Activated T-cell treated with anti-CD3 and anti-CD28 coated beads for 1 hour (primary cell): ENCODE measurements at regions not wholly inside any gene's neighbourhood (a gene's known extent, or its start where the extent isn't known, plus 50 kb on each side); places are given as distances from the start of the nearest gene placed in this dataset.

Source experiments
- DNase-seq: peaks from one replicate; pipeline ENCODE4 v3.0.0-alpha.2; 2020; ENCODE audit warnings: low read depth

- no peak for DNase-seq
These were observed 369.6 kb downstream of the KCTD12 start for GRCh38 chr13:76516586-76516985.

DNA sequence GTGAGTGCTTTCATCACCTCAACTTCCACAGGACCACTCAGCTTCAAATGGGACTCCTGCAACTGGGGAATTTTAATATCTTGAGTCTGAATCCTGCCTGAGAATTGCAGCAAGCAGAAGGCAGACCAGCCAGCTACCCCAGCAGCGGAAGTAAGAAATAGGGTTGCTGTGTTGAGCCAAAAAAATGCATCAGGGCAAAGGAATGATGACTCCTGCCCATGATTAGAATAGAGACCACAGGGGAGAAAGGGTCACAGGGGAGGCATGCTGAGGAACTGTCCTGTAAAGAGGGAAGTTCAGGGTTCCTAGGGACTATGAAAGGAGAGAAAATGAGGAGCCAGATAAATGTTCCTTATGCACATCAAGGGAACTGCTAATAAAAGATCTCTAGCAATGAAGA lies 370.2 kb downstream of the KCTD12 start:
- DNase-seq = no peak

GRCh38 chr13:76512721-76513145 lies 373.5 kb downstream of the KCTD12 start:
- DNase-seq = no peak

GRCh38 chr13:76505437-76505836 lies 380.8 kb downstream of the KCTD12 start:
- no peak for DNase-seq

DNA sequence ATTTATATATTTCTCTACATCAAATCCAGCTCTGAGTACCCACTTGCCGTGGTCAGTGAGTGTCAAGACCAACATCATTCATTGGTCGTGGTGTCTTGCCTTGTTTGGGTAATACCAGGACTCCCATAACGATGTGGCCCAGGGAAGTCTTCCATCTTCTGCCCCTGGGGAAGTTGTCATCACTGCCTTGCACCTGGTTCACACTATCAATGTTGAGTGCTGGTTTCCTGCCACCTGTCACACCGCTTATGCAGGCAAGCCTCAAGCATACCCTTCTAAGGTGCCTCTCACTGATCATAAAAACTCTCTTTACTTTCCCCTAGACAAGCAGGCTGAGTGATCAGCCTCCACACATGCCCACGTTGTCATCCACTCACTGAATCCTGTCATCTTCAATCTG lies 382.4 kb downstream of the KCTD12 start:
- DNase-seq = no peak

- DNase-seq = no peak
These were observed 382.9 kb downstream of the KCTD12 start for GRCh38 chr13:76503291-76503690.

- no peak for DNase-seq
These were observed 385.3 kb downstream of the KCTD12 start for GRCh38 chr13:76500894-76501293.

DNA sequence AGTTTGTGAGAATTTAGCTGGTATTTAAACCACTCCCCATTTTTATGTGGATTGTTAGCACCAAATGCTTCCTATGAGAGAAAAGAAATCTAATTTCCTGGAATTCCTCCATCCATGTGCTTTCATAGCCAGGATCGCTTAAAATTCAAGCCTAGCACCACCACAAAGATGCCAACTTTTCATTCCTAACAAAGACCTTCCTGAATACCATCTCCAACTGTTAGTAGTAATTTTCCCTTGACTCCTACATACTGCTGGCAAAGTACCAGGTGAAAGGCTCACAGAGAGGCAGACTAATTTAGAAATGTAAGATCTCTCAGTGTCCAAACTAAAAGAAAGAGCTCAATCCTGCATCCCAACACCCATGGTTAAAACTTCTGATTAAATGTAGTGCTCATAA lies 386.3 kb downstream of the KCTD12 start:
- no peak for DNase-seq

DNA sequence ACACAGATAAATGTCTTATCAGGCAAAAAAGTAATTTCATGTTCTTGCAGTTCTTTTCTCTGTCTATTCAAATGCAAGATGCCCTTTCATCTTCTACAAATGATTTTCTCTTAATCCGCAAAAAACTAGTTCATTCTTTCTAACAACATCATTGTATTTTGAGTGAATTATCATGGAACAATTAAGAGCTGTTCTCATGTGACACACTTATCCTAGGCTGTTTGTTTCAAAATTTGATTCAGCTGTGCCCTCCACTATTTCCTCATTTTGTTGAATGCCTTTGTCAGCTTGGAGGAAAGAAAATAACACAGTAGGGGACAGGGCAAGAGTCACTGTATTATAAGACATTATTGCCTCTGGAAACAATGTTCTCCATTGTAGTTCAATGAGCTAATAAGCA lies 396.9 kb downstream of the KCTD12 start:
- no peak for DNase-seq

DNA sequence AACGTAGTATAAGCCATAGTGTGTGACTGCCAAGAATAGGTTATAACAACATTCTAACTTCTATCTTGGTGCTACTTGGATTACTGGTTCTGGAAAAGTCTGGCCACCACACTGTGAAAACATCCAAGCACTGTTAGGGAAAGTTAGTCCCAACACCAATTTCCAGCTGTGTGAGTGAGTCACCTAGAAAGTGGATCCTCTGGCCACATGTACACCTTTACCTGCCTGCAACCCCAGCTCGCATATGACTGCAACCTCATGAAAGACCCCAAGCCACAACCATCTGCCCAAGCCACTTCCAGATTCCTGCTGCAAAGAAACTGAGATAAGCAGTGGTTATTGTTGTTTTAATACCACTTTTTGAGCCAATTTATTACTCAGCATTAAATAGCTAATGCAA lies 404.5 kb downstream of the KCTD12 start:
- DNase-seq = no peak

GRCh38 chr13:76474966-76475365 lies 411.2 kb downstream of the KCTD12 start:
- no peak for DNase-seq

- no peak for DNase-seq
These were observed 411.8 kb downstream of the KCTD12 start for GRCh38 chr13:76474356-76474755.

GRCh38 chr13:76473552-76474134 lies 412.6 kb downstream of the KCTD12 start:
- DNase-seq = peak; percentile 58

DNA sequence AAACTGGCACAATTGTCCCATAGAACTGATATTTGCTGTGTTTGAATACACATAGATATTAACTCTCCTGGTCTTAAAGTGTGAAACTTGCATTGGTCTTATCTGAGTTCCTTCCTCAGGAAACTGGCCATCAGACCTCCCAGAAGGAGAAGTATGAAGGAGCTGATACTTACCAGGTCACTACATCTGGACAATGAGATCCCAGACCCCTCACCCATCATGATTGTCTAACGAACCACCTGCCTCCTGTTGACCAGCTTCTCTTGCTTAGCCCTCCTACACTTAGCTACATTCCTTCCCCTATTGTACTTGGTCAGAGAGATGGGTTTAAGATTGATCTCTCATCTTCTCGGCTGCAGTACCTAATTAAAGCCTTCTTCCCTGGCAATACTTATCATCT lies 413.3 kb downstream of the KCTD12 start:
- DNase-seq = no peak

DNA sequence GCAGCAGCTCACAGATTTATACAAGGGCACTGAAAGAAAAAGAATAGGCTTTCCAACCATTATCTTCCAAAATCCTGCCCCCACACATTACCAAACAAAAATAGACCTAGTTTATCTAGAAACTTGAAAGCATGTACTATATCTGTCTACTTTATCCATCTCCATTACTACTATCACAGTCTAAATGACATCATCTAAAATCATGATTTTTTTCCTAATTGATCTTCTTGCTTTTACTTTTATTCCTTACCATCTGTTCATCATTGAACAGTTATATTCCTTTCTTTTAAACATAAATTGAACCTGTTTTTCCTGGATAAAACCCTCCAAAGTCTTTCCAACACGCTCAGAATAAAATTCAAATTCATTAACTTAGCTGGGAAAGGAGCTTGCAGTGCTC lies 414.7 kb downstream of the KCTD12 start:
- no peak for DNase-seq

GRCh38 chr13:76470991-76471390 lies 415.2 kb downstream of the KCTD12 start:
- DNase-seq = no peak

DNA sequence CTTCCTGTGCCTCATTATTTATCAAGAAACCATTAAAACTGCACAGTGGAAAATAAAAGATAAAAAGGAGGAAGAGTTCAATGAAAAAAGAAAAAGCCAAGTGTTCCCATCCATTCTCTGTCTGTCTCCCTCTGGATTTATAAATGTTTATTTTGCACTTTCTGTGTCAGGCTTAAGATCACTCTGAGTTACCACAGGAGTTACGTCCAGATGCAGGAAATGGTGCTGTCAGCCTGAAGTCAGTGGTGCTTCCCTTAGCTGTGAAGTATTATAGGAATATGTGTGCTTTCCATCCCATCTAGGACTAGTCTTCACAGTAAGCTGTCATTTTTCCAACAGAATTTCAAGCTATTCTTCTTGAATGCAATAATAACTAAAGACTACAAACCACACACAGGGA lies 420.2 kb downstream of the KCTD12 start:
- no peak for DNase-seq

- DNase-seq = no peak
These were observed 422.9 kb downstream of the KCTD12 start for GRCh38 chr13:76463314-76463713.

GRCh38 chr13:76461999-76462398 lies 424.2 kb downstream of the KCTD12 start:
- DNase-seq = no peak

DNA sequence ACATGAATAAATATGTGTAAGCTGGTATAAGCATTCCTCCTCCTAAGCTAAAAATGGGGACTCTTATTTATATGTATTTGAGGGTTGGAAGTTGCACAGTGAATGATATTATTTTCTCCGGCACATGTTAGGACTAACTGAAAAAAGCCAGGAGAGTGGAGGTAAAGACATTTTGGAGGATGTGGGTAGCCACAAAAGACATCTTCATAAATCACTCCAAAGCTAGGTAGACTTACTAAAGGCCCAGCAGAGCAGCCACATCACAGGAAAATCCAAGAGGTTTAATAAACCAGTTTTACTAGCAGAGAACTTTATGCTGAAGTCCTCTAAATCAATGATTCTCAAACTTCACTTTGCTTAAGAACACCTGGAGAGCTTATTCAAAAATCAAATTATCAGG lies 424.7 kb downstream of the KCTD12 start:
- DNase-seq = no peak

DNA sequence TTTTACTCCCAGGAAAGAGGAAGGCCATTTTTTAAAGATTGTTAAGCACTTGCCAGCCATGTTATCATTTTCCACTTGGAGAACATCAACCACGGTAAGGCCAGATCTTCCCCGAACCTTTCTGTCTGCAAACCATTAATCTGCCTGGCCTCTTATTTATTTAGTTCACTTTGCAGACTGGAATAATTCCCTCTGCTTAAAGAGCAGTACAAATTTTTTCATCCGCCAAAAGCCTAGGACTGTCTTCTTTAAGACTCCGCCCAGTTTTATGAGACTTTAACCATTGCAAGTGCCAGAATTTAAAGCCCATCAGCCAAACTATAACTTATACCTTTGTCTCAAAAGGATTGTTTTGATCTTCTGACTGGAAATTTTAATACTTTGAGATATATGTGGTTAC lies 426.3 kb downstream of the KCTD12 start:
- DNase-seq = no peak

- DNase-seq = no peak
These were observed 430.2 kb downstream of the KCTD12 start for GRCh38 chr13:76455960-76456359.

GRCh38 chr13:76454991-76455390 lies 431.2 kb downstream of the KCTD12 start:
- DNase-seq = no peak

GRCh38 chr13:76449716-76450115 lies 436.5 kb downstream of the KCTD12 start:
- DNase-seq = no peak

GRCh38 chr13:76446191-76446590 lies 440.0 kb downstream of the KCTD12 start:
- no peak for DNase-seq
